ENCODE measurements at regions not wholly inside any gene's neighbourhood (a gene's known extent, or its start where the extent isn't known, plus 50 kb on each side); places are given as distances from the start of the nearest gene placed in this dataset.

- no peak for DNase-seq (ENCODE audit: low read depth)
- TF ChIP-seq CTCF (IDR thresholded peaks at IDR 0.05; ENCODE audit: low read depth, low read length), result no peak
- H3K4me3 ChIP-seq (ENCODE audit: low read depth, low read length), result no peak overlapping the region
These were observed 382.2 kb downstream of the BCL11B start for GRCh38 chr14:98889836-98890185.

DNA sequence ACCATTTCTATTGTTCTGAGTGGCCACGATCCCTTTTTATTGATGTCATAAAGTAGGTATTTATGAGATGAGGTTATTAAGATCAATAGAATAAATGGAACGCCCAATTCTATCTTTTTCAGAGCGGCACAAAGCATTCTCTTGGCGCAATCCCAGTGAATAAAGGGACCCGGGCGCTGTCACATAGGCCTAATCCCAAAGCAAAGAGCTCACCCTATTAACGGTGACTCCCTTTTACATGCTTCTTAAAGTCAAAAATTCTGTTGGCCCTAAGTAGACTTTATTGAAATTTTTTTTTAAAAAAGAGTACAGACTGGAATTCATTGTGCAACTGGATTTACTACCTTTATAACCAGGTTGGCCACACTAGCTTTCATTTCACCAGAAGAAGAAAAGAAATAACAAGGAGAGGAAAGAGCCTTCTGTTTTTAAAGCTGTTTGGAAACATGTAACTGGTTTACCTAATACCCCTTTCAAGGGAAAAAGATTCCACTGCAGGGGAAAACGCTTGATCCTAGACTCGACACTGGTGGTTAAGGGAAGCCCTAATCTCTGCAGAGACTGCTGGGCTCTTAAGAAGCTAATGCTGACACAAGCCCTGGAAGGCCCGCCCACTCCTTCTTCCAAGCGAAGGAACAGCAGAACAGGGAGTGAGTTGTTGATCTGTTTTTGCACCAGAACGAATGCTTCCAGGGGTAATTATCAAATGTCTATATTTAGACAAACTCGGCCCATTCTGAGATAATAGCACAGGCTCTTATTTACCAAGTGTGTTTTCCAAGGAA is 381.2 kb downstream of the BCL11B start:
- no peak for TF ChIP-seq POLR2A (IDR thresholded peaks at IDR 0.05; ENCODE audit: extremely low read depth, insufficient read length)
- TF ChIP-seq MYC (IDR thresholded peaks at IDR 0.05; ENCODE audit: low read depth, low read length), result no peak
- no peak for TF ChIP-seq CTCF (IDR thresholded peaks at IDR 0.05; ENCODE audit: low read depth, low read length)
- TF ChIP-seq MAX (IDR thresholded peaks at IDR 0.05; ENCODE audit: low read depth, low read length), result no peak
- no peak for DNase-seq (ENCODE audit: low read depth)
- no peak overlapping the region for H3K4me3 ChIP-seq (ENCODE audit: low read depth, low read length)

DNA sequence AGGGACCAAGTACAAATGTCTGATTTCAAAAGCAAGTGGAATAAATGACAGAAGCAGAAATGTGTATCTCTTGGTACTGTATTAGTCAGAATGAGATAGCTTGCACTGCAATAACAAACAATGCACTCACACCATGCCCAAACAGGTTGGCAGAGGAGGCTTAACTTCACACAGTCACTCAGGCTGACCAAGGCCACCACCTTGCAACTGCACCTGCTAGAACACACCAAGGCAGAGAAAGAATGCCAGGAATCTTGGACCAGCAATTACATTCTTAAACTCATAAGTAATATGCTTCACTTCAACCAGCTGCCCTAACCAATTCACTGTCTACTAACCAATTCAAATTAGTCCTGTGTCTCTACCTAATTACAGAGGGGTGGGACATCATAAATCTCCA is 378.3 kb downstream of the BCL11B start:
- DNase-seq (ENCODE audit: low read depth), result no peak
- H3K4me3 ChIP-seq (ENCODE audit: low read depth, low read length), result no peak overlapping the region
- no peak for TF ChIP-seq CTCF (IDR thresholded peaks at IDR 0.05; ENCODE audit: low read depth, low read length)
- TF ChIP-seq POLR2A (IDR thresholded peaks at IDR 0.05; ENCODE audit: extremely low read depth, insufficient read length), result no peak
- TF ChIP-seq MAX (IDR thresholded peaks at IDR 0.05; ENCODE audit: low read depth, low read length), result no peak
- TF ChIP-seq MYC (IDR thresholded peaks at IDR 0.05; ENCODE audit: low read depth, low read length), result no peak

DNA sequence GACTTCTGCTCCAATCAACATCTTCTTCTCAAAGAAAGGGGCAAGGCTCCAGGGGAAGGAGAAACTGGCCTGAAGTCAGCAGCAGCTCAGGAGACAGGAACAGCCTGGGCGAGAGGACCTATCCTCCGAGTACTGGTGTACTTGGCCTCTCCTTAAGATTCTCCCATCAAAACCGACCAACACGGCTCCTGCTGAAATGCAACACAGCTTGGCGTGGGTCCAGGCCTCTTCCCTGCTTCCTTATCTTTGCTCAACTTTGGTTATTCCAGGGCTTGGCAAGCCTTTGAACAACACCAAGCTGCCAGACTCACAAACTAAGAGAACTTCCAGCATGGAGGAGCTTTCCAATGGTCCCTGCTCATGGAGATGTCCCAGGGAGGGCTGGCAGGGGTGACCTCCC is 377.4 kb downstream of the BCL11B start:
- DNase-seq (ENCODE audit: low read depth), result no peak
- H3K4me3 ChIP-seq (ENCODE audit: low read depth, low read length), result no peak overlapping the region
- TF ChIP-seq MYC (IDR thresholded peaks at IDR 0.05; ENCODE audit: low read depth, low read length) (no peak), MAX (IDR thresholded peaks at IDR 0.05; ENCODE audit: low read depth, low read length) (no peak), POLR2A (IDR thresholded peaks at IDR 0.05; ENCODE audit: extremely low read depth, insufficient read length) (no peak), CTCF (IDR thresholded peaks at IDR 0.05; ENCODE audit: low read depth, low read length) (no peak)

GRCh38 chr14:98896449-98896848 is 375.5 kb downstream of the BCL11B start:
- TF ChIP-seq CTCF (IDR thresholded peaks at IDR 0.05; ENCODE audit: low read depth, low read length) (no peak), MYC (IDR thresholded peaks at IDR 0.05; ENCODE audit: low read depth, low read length) (no peak), POLR2A (IDR thresholded peaks at IDR 0.05; ENCODE audit: extremely low read depth, insufficient read length) (no peak), MAX (IDR thresholded peaks at IDR 0.05; ENCODE audit: low read depth, low read length) (no peak)
- no peak for DNase-seq (ENCODE audit: low read depth)
- no peak overlapping the region for H3K4me3 ChIP-seq (ENCODE audit: low read depth, low read length)

All from NB4 (cell line).